Colonic mucosa (tissue), 4 donors: ENCODE measurements at regions not wholly inside any gene's neighbourhood (a gene's known extent, or its start where the extent isn't known, plus 50 kb on each side); places are given as distances from the start of the nearest gene placed in this dataset.

ENCODE experiments used
- DNase-seq: peaks from one replicate; pipeline ENCODE4 v3.0.0-alpha.2; 2020
- H3K27ac ChIP-seq: fragments of 200-600 bp; one replicate; pipeline ENCODE4 v1.8.0; 2021
- H3K27me3 ChIP-seq: fragments of 200-600 bp; one replicate; pipeline ENCODE4 v1.8.0; 2021
- H3K36me3 ChIP-seq: fragments of 200-600 bp; one replicate; pipeline ENCODE4 v1.8.0; 2021
- H3K4me1 ChIP-seq: fragments of 200-600 bp; one replicate; pipeline ENCODE4 v1.8.0; 2021; ENCODE audit warnings: mild to moderate bottlenecking
- H3K4me3 ChIP-seq: fragments of 200-600 bp; one replicate; pipeline ENCODE4 v1.8.0; 2021
- H3K9ac ChIP-seq, 2 donors: one replicate each; pipeline ENCODE4 v1.7.0; 2013; ENCODE audit warnings: control low read depth in 2 of 2, low read depth in 2 of 2, low read length in 2 of 2
- H3K9me3 ChIP-seq: fragments of 200-600 bp; one replicate; pipeline ENCODE4 v1.8.0; 2021
- intact Hi-C: fragments of 100-400 bp; cut with DNase I; formaldehyde crosslinking; loops from one replicate; pipeline ENCODE4 v1.14.1; 2022
- TF ChIP-seq, protein P1 (sequence below): fragments of 200-600 bp; IDR thresholded peaks from one replicate; pipeline ENCODE4 v1.8.0; 2022; ENCODE audit warnings: antibody characterized with exemption, mild to moderate bottlenecking
- donor health status: healthy.
- donor health status: DM: no; HTN: no; CAD: no.
- donor health status: DM: no; HTN: no; CAD: no.

- Histone ChIP-seq H3K4me3 (no peak overlapping the region), H3K4me1 (no peaks in the 10 kb centered on the region), H3K27me3 (no peaks in the 10 kb centered on the region), H3K27ac (no peak overlapping the region), H3K9ac (no peak overlapping the region), H3K36me3 (no peaks in the 10 kb centered on the region), H3K9me3 (no peaks in the 10 kb centered on the region)
- intact Hi-C loops = no loop called here
- TF ChIP-seq, protein P1, sequence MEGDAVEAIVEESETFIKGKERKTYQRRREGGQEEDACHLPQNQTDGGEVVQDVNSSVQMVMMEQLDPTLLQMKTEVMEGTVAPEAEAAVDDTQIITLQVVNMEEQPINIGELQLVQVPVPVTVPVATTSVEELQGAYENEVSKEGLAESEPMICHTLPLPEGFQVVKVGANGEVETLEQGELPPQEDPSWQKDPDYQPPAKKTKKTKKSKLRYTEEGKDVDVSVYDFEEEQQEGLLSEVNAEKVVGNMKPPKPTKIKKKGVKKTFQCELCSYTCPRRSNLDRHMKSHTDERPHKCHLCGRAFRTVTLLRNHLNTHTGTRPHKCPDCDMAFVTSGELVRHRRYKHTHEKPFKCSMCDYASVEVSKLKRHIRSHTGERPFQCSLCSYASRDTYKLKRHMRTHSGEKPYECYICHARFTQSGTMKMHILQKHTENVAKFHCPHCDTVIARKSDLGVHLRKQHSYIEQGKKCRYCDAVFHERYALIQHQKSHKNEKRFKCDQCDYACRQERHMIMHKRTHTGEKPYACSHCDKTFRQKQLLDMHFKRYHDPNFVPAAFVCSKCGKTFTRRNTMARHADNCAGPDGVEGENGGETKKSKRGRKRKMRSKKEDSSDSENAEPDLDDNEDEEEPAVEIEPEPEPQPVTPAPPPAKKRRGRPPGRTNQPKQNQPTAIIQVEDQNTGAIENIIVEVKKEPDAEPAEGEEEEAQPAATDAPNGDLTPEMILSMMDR = no peak
- DNase-seq = no peak
Measured at GRCh38 chr3:46146548-46146947, 61.6 kb downstream of the CCR1 start.

DNA sequence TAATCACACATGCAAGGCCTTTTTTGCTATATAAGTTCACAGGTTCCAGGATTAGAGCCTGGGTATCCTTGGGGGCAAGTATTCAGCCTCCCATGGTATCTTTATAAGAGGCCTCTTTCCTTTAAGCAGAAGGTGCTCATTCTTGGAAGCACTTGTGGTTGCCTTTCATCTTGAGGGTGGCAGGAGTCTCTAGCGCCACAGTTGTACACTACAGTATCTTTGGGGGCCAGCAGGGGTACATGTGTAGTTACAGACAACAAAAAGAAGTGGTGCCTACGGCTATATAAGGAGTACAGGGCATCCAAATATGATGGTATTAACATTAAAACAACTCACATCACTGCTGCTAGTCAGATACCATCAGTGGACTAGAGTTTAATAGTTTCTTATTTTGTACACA lies 62.1 kb downstream of the CCR1 start:
- intact Hi-C loops = no loop called here
- TF ChIP-seq, protein P1 = no peak
- DNase-seq = no peak
- Histone ChIP-seq H3K27me3 (no peaks in the 10 kb centered on the region), H3K36me3 (no peaks in the 10 kb centered on the region), H3K9ac (no peak overlapping the region), H3K27ac (no peak overlapping the region), H3K4me3 (no peak overlapping the region), H3K4me1 (no peaks in the 10 kb centered on the region), H3K9me3 (no peaks in the 10 kb centered on the region)

DNA sequence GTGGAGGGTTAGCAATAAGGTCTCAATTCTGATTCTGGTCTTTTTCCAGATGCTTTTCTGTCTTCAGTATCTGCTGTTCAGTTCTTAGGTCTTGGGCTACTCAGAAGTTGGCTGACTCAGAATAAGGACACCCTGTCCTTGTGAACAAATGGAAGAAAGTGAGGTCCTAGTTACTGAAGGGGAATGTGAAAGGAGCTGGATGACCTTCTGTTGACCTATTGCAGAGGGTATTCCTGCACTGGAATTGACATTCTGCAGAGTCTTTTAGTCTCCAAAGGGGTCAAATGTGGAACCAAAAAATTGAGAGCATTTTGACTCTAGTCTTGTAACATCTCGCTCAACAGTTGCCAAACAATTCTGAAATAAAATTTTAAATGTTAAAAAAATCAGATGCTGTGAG lies 63.0 kb downstream of the CCR1 start:
- H3K36me3 ChIP-seq = no peaks in the 10 kb centered on the region
- no peak overlapping the region for H3K9ac ChIP-seq
- H3K27me3 ChIP-seq = no peaks in the 10 kb centered on the region
- no peak overlapping the region for H3K27ac ChIP-seq
- DNase-seq = no peak
- no peak overlapping the region for H3K4me3 ChIP-seq
- intact Hi-C loops = no loop called here
- H3K9me3 ChIP-seq = no peaks in the 10 kb centered on the region
- H3K4me1 ChIP-seq = no peaks in the 10 kb centered on the region
- TF ChIP-seq, protein P1 = no peak

- Histone ChIP-seq H3K4me1 (no peaks in the 10 kb centered on the region), H3K27me3 (no peaks in the 10 kb centered on the region), H3K36me3 (no peaks in the 10 kb centered on the region), H3K27ac (no peak overlapping the region), H3K9me3 (no peaks in the 10 kb centered on the region), H3K4me3 (no peak overlapping the region), H3K9ac (no peak overlapping the region)
- DNase-seq = no peak
- intact Hi-C loops = no loop called here
- TF ChIP-seq, protein P1 = no peak
Measured at GRCh38 chr3:46143951-46144473, 64.1 kb downstream of the CCR1 start.

- H3K9ac ChIP-seq = no peak overlapping the region
- TF ChIP-seq, protein P1 = no peak
- no peaks in the 10 kb centered on the region for H3K27me3 ChIP-seq
- H3K27ac ChIP-seq = no peak overlapping the region
- intact Hi-C loops = no loop called here
- no peak overlapping the region for H3K4me3 ChIP-seq
- H3K9me3 ChIP-seq = no peaks in the 10 kb centered on the region
- no peaks in the 10 kb centered on the region for H3K4me1 ChIP-seq
- DNase-seq = no peak
- no peaks in the 10 kb centered on the region for H3K36me3 ChIP-seq
Measured at GRCh38 chr3:46141813-46142212, 66.3 kb downstream of the CCR1 start.
